Mammary epithelial cell (primary cell): ENCODE measurements at regions not wholly inside any gene's neighbourhood (a gene's known extent, or its start where the extent isn't known, plus 50 kb on each side); places are given as distances from the start of the nearest gene placed in this dataset.

Source experiments
- EZH2 ChIP-seq: IDR thresholded peaks from 2 replicates; pipeline ENCODE4 v1.6.1; 2012; ENCODE audit warnings: low read length, inconsistent platforms, borderline replicate concordance
- TF ChIP-seq, protein P1 (sequence below), 2 donors: IDR thresholded peaks in 1 of 2; conservative IDR thresholded peaks in 1 of 2; 2 replicates each; pipeline ENCODE4 v1.5.1; 2011 to 2012; ENCODE audit warnings: inconsistent platforms in 2 of 2, low read length in 2 of 2, mild to moderate bottlenecking in 2 of 2, control low read depth in 1 of 2, low read depth in 1 of 2; ENCODE audit not compliant: insufficient read depth in 1 of 2; ENCODE audit errors: extremely low read depth in 1 of 2

DNA sequence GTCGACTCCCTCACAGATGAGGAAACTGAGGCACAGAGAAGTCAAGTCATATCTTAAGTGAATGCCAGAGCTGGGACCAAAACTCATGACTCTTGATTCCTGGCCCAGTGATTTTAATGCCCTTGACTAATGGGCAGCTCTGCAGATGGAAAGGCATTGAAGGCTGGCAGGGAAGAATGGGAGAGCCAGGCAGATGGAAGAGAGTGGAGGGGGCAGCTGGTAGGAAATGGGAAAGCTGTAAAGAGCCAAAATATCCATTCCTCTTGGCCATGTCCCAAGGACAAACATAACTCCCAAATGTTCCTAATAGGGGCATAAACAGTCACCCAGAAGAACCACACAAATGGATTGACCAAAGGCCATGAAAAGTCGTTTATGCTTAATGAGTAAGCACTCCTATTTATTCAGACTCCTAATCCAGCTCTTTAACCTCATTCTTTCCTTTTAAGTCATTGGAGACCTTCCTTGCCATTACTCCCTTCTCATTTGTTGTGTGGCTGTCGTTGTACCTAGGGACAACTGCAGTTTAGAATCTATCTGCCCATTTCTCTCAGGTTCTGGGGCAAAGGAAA, 330.5 kb upstream of the ROPN1 start:
- TF ChIP-seq, protein P1, sequence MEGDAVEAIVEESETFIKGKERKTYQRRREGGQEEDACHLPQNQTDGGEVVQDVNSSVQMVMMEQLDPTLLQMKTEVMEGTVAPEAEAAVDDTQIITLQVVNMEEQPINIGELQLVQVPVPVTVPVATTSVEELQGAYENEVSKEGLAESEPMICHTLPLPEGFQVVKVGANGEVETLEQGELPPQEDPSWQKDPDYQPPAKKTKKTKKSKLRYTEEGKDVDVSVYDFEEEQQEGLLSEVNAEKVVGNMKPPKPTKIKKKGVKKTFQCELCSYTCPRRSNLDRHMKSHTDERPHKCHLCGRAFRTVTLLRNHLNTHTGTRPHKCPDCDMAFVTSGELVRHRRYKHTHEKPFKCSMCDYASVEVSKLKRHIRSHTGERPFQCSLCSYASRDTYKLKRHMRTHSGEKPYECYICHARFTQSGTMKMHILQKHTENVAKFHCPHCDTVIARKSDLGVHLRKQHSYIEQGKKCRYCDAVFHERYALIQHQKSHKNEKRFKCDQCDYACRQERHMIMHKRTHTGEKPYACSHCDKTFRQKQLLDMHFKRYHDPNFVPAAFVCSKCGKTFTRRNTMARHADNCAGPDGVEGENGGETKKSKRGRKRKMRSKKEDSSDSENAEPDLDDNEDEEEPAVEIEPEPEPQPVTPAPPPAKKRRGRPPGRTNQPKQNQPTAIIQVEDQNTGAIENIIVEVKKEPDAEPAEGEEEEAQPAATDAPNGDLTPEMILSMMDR (conservative IDR thresholded peaks at IDR 0.05 in 1 of 2, IDR thresholded peaks at IDR 0.05 in 1 of 2; ENCODE audit: extremely low read depth in 1 of 2, insufficient read depth in 1 of 2, low read depth in 1 of 2, low read length in 2 of 2) = no peak
- TF ChIP-seq EZH2 = no peak
